B cell (primary cell): ENCODE measurements at regions not wholly inside any gene's neighbourhood (a gene's known extent, or its start where the extent isn't known, plus 50 kb on each side); places are given as distances from the start of the nearest gene placed in this dataset.

Experiments
- EZH2 ChIP-seq: IDR thresholded peaks from 2 replicates; pipeline ENCODE4 v1.6.1; 2012; ENCODE audit warnings: borderline replicate concordance, low read depth, mild to moderate bottlenecking, moderate library complexity, low read length; ENCODE audit not compliant: insufficient read depth, poor library complexity, severe bottlenecking
- TF ChIP-seq, protein P1 (sequence below): fragments of 200-600 bp; IDR thresholded peaks from one replicate; pipeline ENCODE4 v1.8.0; 2022; ENCODE audit warnings: antibody characterized with exemption, mild to moderate bottlenecking

DNA sequence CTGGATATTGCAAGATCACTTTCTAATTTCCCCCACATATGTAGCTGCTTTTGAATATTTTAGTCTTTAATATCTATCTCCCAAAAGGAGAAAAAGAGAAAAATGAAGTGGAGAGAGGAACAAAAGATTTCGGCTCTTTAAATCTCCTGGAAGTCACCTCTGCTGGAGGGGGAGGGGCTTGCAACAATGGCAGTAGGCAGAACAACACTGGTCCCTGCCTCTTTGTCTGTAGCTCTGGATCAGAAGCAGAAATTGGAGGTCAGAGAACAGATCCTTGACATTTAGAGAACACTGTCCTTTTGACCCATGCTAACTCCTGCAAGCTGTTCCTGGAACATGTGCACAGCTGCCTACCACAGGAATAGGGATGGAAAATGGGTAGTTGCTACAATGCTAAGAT, 86.7 kb upstream of the GPR12 start:
- TF ChIP-seq, protein P1, sequence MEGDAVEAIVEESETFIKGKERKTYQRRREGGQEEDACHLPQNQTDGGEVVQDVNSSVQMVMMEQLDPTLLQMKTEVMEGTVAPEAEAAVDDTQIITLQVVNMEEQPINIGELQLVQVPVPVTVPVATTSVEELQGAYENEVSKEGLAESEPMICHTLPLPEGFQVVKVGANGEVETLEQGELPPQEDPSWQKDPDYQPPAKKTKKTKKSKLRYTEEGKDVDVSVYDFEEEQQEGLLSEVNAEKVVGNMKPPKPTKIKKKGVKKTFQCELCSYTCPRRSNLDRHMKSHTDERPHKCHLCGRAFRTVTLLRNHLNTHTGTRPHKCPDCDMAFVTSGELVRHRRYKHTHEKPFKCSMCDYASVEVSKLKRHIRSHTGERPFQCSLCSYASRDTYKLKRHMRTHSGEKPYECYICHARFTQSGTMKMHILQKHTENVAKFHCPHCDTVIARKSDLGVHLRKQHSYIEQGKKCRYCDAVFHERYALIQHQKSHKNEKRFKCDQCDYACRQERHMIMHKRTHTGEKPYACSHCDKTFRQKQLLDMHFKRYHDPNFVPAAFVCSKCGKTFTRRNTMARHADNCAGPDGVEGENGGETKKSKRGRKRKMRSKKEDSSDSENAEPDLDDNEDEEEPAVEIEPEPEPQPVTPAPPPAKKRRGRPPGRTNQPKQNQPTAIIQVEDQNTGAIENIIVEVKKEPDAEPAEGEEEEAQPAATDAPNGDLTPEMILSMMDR = no peak
- no peak for TF ChIP-seq EZH2
